ENCODE measurements at regions not wholly inside any gene's neighbourhood (a gene's known extent, or its start where the extent isn't known, plus 50 kb on each side); places are given as distances from the start of the nearest gene placed in this dataset.
A peak's percentile ranks its signal among the peaks of the same experiment; 100 is the strongest.

GRCh38 chr13:44755872-44756271, 179.7 kb upstream of the TSC22D1 start:
- peak overlapping the region; percentile 83 for H3K4me2 ChIP-seq (ENCODE audit: insufficient read depth, low read length)
- H3K9me3 ChIP-seq (replicated peaks; ENCODE audit: control insufficient read depth, insufficient read depth, low read length): no peaks in the 10 kb centered on the region
- intact Hi-C loops (cut with micrococcal nuclease) (loop anchor here (1.0 to 5.0 kb wide), 6 partner anchors 42 to 394 kb away; no protein-coding TSS in a partner anchor), dilution Hi-C loops (cut with MboI; ENCODE audit: extremely low pct_ligation_motif_present, low sequenced_read_pairs) (no loop called here)
- ChIA-PET CTCF (interaction anchor here (0.6 to 1.8 kb wide), 6 partner anchors 9 to 218 kb away, joined by 3 to 5 read pairs (median 3); no protein-coding TSS in a partner anchor), POLR2A (no interaction called here)
- no peaks in the 10 kb centered on the region for H3K27me3 ChIP-seq (ENCODE audit: control insufficient read depth in 2 of 2, insufficient read depth in 2 of 2, low read length in 2 of 2)
- H3K9me1 ChIP-seq (replicated peaks; ENCODE audit: control insufficient read depth, extremely low read depth, insufficient read depth, low read length): no peaks in the 10 kb centered on the region
- H3K4me1 ChIP-seq (ENCODE audit: control insufficient read depth, extremely low read depth, insufficient read depth, low read length): peaks cover 46% of the 10 kb centered on the region
- peak overlapping the region; percentile 1 for H2AFZ ChIP-seq (ENCODE audit: low read depth, low read length)
- DNase-seq (ENCODE audit: low read depth, low spot score) (peak; percentile 74), FAIRE-seq (no peak)
- BruUV-seq (replicated peaks): no TSS peak
- peak overlapping the region in 1 of 3 experiments; percentile 36 for H3K4me3 ChIP-seq (replicated peaks in 1 of 3; ENCODE audit: insufficient read depth in 1 of 3, low read depth in 1 of 3, low read length in 3 of 3)
- H4K20me1 ChIP-seq (replicated peaks; ENCODE audit: control insufficient read depth, extremely low read depth, insufficient read depth, low read length): no peaks in the 10 kb centered on the region
- H3K27ac ChIP-seq (ENCODE audit: insufficient read depth, low read depth, low read length): peak overlapping the region; percentile 91
- TF ChIP-seq FOS (IDR thresholded peaks at IDR 0.05; ENCODE audit: borderline replicate concordance, insufficient read depth, low read length) (peak; percentile 64), POLR2AphosphoS5 (IDR thresholded peaks at IDR 0.05; ENCODE audit: insufficient read depth, low read depth, low read length) (no peak), POLR2A (IDR thresholded peaks at IDR 0.05; ENCODE audit: low read depth, low read length) (no peak), MAX (IDR thresholded peaks at IDR 0.05; ENCODE audit: insufficient read depth, insufficient read length) (no peak), JUN (IDR thresholded peaks at IDR 0.05; ENCODE audit: borderline replicate concordance, insufficient read depth, insufficient read length, low read depth) (peak; percentile 45), GATA2 (IDR thresholded peaks at IDR 0.05; ENCODE audit: insufficient read depth, insufficient read length, low read depth, low read length) (no peak)
- peak overlapping the region; percentile 82 for H3K9ac ChIP-seq (replicated peaks; ENCODE audit: extremely low read depth, insufficient read depth, low read length)
- H3K36me3 ChIP-seq (ENCODE audit: control insufficient read depth in 2 of 2, extremely low read depth in 1 of 2, insufficient read depth in 2 of 2, low read length in 2 of 2): no peaks in the 10 kb centered on the region
- no peaks in the 10 kb centered on the region for H3K79me2 ChIP-seq (ENCODE audit: control insufficient read depth, insufficient read depth, low read length)

- no peak for FAIRE-seq
- no peaks in the 10 kb centered on the region for H3K9me3 ChIP-seq (replicated peaks; ENCODE audit: control insufficient read depth, insufficient read depth, low read length)
- no peaks in the 10 kb centered on the region for H3K27me3 ChIP-seq (ENCODE audit: control insufficient read depth in 2 of 2, insufficient read depth in 2 of 2, low read length in 2 of 2)
- intact Hi-C loops (cut with micrococcal nuclease): no loop called here
- CTCF ChIA-PET: interaction anchor here (0.9 to 1.2 kb wide), 2 partner anchors 24 to 32 kb away, joined by 3 read pairs; no protein-coding TSS in a partner anchor
- H3K4me3 ChIP-seq (replicated peaks in 1 of 3; ENCODE audit: insufficient read depth in 1 of 3, low read depth in 1 of 3, low read length in 3 of 3): no peak overlapping the region
- no peaks in the 10 kb centered on the region for H3K36me3 ChIP-seq (ENCODE audit: control insufficient read depth in 2 of 2, extremely low read depth in 1 of 2, insufficient read depth in 2 of 2, low read length in 2 of 2)
- H3K9ac ChIP-seq (replicated peaks; ENCODE audit: extremely low read depth, insufficient read depth, low read length): no peak overlapping the region
- no peaks in the 10 kb centered on the region for H3K9me1 ChIP-seq (replicated peaks; ENCODE audit: control insufficient read depth, extremely low read depth, insufficient read depth, low read length)
- H3K4me2 ChIP-seq (ENCODE audit: insufficient read depth, low read length): no peak overlapping the region
- no peak overlapping the region for H3K27ac ChIP-seq (ENCODE audit: insufficient read depth, low read depth, low read length)
- no peaks in the 10 kb centered on the region for H4K20me1 ChIP-seq (replicated peaks; ENCODE audit: control insufficient read depth, extremely low read depth, insufficient read depth, low read length)
- peaks cover 21% of the 10 kb centered on the region for H3K4me1 ChIP-seq (ENCODE audit: control insufficient read depth, extremely low read depth, insufficient read depth, low read length)
- H3K79me2 ChIP-seq (ENCODE audit: control insufficient read depth, insufficient read depth, low read length): no peaks in the 10 kb centered on the region
- POLR2A ChIA-PET: no interaction called here
- no peak for DNase-seq (ENCODE audit: low read depth, low spot score)
- no peak for TF ChIP-seq MYC (IDR thresholded peaks at IDR 0.05; ENCODE audit: low read depth, low read length)
- TF ChIP-seq EZH2 (IDR thresholded peaks at IDR 0.05; ENCODE audit: borderline replicate concordance, low read depth, low read length, severe bottlenecking): no peak
- TF ChIP-seq CTCF (IDR thresholded peaks at IDR 0.05; ENCODE audit: extremely low read depth in 1 of 2, insufficient read depth in 1 of 2, low read depth in 1 of 2, low read length in 2 of 2): no peak
- no peak for TF ChIP-seq JUN (IDR thresholded peaks at IDR 0.05; ENCODE audit: borderline replicate concordance, insufficient read depth, insufficient read length, low read depth)
- no peak for TF ChIP-seq POLR2AphosphoS5 (IDR thresholded peaks at IDR 0.05; ENCODE audit: insufficient read depth, low read depth, low read length)
- no peak for TF ChIP-seq MAX (IDR thresholded peaks at IDR 0.05; ENCODE audit: insufficient read depth, insufficient read length)
- no peak for TF ChIP-seq POLR2A (IDR thresholded peaks at IDR 0.05; ENCODE audit: low read depth, low read length)
- no peak for TF ChIP-seq GATA2 (IDR thresholded peaks at IDR 0.05; ENCODE audit: insufficient read depth, insufficient read length, low read depth, low read length)
- no peak for TF ChIP-seq FOS (IDR thresholded peaks at IDR 0.05; ENCODE audit: borderline replicate concordance, insufficient read depth, low read length)
- dilution Hi-C loops (cut with MboI; ENCODE audit: extremely low pct_ligation_motif_present, low sequenced_read_pairs): no loop called here
- H2AFZ ChIP-seq (ENCODE audit: low read depth, low read length): no peak overlapping the region
- BruUV-seq (replicated peaks): no TSS peak
These were observed 176.0 kb upstream of the TSC22D1 start for GRCh38 chr13:44752164-44752563.
